GM18507 (cell line): ENCODE measurements at regions not wholly inside any gene's neighbourhood (a gene's known extent, or its start where the extent isn't known, plus 50 kb on each side); places are given as distances from the start of the nearest gene placed in this dataset.
A peak's percentile ranks its signal among the peaks of the same experiment; 100 is the strongest.
"Not testable (repeated sequence)": the region's sequence is repeated elsewhere in the genome, so short reads cannot be mapped to it uniquely, and the experiment has no call there.

ENCODE experiments used
- DNase-seq: peaks from one replicate; pipeline ENCODE4 v3.0.0; 2011; ENCODE audit warnings: low read depth; ENCODE audit not compliant: insufficient read length; ENCODE audit errors: extremely low spot score
- FAIRE-seq: peaks from 2 replicates; lab custom pipeline; 2011; peaks lifted over from hg19 to GRCh38; lab: Jason Lieb, UNC

DNA sequence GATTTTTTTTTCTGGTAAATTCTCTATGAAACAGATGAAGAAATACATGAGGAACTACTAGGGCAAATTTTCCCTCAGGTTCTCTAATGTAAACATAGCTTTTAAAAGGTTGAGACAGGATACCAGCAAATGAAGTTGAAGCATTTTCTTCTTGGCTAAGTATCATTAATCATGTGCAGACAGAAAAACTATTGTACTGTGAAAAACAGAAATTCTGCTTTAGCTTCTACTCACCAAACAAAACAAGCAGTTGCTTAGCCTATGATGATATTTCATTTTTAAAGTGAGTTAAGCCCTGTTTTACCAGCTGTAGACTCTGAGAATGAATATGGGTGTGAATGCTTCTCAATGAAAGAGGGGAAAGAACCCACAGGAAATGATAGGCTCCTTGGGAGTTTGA lies 358.9 kb downstream of the TRAM1L1 start:
- DNase-seq (no peak), FAIRE-seq (no peak)

DNA sequence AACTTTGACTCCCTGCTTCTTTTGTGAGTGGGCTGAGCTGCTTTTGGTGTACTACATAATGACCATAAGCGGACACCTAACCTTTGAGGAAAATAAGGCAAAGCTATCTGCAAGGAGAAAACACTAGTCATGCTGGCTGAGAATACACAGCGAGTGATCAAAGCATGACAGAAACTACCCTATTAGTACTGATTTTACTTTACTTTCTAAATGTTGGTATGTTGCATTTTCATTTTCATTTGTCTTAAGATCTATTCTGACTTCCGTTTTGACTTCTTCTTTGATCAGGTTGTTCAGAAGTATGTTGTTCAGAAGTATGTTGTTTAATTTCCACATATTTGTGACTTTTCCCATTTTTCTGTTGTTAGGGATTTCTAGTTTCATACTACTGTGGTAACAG lies 361.1 kb downstream of the TRAM1L1 start:
- DNase-seq, result no peak
- peak; percentile 50 for FAIRE-seq

DNA sequence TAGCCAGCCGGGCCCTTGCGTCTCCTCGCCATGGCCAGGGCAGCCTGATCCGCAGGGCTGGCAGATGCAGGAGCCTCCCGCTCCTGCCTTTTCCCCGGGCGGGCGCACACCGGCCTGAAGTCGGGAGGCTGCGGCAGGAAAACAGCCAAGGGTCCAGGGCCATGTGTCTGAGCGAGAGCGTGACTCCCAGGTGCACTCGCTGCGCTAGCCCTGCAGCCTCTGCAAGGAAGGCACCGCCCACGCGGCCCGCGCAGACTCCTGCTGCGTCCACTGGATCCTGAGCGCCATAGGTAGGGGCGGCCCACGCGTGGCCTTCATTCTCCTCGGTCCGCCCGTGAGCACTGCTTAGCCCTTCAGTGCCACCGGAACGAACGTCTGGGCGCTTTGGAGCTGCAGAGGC lies 379.9 kb downstream of the TRAM1L1 start:
- FAIRE-seq, result no peak
- DNase-seq, result no peak

DNA sequence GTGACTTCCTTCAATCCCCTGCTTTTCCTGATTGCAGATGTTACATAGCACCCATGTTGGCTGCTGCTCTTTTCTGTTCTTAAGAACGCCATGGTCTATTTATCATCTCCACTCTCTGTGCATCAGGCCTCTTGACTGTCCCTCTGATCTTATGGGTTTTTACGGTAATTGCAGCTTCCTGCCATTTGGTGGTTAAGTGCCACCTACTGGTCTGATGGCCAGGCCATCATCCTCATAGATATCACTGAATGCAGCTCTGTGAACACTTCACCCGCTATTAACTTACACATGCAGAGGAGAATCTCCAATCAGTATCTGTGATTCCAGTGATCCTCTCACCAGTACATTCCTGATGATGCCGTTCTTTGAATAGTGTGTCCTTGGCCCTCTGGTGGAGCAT lies 382.4 kb downstream of the TRAM1L1 start:
- DNase-seq, result no peak
- FAIRE-seq, result no peak

DNA sequence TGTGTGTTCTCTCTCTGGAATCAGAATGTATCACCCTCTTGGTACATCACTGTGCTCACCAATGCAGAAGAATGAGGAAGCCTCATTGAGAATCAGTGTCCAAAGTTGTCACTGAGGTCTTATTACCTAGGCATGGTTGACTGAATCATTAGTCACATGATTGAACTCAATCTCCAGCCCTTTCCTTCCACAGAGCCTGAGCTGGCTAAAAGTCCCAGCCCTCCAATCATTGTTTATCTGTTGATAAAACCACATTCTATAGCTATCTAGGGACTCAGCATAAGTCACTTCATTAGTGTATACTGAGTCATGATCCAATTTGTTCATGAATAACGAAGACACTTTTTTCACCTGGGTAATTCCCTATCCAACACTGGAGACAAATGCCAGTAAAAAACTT lies 396.8 kb downstream of the TRAM1L1 start:
- DNase-seq (no peak), FAIRE-seq (no peak)

DNA sequence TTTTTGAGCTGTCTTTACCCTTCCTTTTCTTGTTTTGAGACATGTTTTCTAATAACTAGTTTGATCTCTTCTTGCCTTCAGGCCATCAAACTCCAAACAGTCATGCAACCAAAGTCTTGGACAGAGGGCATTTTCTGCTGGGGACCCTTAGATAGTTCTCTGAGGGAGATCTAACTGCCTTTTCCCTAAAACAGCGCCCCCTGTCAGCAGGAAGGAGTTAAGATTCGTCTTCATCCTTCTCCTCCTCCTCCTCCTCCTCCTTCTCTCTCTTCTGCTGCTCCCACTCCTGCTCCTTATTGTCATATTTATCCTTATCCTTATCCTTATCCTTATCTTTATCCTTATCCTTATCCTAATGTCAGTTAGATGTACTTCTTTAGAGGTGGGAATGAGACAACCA lies 417.2 kb downstream of the TRAM1L1 start:
- FAIRE-seq (no peak), DNase-seq (no peak)

DNA sequence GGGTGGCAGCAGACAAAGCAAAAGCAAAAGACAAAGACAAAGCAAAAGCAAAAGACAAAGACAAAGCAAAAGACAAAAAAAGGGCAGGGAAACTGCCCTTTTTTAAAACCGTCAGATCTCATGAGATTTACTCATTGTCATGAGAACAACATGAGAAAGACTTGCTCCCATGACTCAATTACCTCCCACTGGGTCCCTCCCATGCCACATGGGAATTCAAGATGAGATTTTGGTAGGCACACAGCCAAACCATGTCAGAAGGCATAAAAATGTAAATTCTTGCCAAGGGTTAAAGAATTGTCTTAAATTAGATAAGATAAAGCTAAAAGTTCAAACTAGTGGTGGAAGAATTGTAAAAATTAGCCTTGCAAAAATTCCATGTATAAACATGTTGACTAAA lies 419.7 kb downstream of the TRAM1L1 start:
- no peak for DNase-seq
- no peak for FAIRE-seq

DNA sequence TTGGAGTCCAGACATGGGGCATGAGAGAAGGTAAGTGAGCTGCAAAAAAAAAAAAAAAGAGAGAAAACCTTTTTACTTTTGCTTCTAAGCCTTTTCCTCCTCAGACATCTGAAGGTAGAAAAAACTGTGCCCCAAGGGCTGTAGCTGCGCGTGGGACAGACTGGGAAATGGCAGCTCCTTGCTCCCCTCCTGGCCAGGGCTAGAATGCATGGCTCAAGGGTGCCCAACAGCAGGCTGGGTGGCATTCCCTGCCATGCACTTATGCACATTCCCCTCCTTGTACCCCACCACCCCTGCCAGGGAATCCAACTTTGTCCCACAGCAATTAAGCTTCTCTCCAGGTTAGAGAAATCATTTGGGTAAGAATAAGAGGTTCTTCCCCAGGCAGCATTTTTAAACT lies 421.2 kb downstream of the TRAM1L1 start:
- no peak for FAIRE-seq
- DNase-seq, result no peak

DNA sequence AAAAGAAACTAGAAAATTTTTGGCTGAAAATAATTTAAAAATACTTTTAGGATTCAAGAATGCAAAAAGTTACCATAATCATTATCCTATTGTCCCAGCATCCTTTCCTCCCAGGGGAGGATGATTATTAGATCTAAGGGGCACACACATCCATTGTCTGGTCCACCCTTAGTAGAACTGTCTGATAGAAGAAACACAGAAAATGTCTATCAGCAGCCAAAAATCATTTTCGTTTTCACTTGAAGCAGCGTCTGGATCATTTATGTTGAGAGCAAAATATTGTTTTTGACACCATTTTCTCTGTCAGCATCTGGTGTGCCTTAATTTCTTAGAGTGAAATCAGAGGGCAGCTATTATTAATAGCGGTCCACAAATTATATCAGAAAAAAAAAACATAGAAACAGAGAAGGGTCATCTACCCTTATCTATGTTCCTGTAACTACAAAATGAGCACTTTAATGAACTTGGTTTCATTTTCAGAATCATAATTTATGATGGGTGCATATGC lies 446.3 kb downstream of the TRAM1L1 start:
- DNase-seq (no peak), FAIRE-seq (no peak)

DNA sequence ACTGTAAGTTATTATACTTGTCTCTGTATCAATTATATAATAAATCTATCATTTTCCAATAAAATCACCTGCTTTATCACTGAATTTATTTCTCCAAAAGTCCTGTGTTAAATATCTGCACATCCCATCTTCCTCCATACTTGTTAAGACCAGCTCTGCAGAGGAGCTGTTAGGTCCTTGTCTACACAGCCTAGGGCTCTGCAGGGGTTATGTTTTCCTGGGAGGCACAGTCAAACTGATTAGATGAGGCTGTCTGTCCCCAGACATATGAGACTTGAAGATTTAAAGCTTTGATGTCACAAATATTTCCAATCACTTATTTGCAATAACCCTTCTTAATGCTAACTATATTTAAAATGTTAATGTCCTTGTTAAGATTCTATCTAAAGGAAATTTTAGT lies 446.8 kb downstream of the TRAM1L1 start:
- FAIRE-seq (no peak), DNase-seq (no peak)

DNA sequence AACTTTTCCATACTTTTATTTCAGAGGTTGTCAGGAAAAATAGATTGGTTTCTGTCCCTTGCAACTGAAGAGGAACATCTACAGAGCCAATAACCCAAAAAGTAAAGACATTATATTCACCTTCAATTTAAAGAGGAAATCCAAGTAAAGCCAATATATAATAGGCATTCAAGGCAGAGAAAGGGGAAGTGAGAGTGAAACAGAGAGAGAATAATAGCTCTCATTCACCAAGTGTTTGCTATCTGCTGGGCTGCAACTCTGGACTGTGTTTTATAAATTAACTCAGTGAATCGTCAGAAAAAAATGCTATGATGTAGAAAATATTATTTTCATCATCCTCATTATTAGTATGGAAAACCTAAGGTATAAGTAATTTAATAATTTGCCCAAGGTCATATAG lies 448.5 kb downstream of the TRAM1L1 start:
- no peak for DNase-seq
- peak; percentile 58 for FAIRE-seq

DNA sequence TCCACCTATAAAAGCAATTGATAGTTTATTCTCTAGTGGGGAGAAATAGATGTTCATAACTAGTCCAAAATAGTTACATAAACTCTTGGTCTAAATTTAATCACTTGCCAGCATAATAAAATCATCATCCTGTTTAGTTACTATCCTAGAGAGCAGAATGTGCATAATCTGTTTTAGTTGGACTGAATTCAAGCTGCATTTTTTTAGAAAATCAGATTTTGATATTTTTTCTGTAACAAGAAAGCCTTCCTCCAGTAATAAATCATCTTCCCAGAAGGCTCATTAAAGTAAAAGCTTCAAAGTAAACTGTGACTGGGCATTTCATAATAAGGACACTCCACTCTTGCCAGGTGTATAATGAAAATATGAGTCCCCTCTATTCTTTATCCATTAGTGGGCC lies 453.1 kb downstream of the TRAM1L1 start:
- DNase-seq (no peak), FAIRE-seq (no peak)

DNA sequence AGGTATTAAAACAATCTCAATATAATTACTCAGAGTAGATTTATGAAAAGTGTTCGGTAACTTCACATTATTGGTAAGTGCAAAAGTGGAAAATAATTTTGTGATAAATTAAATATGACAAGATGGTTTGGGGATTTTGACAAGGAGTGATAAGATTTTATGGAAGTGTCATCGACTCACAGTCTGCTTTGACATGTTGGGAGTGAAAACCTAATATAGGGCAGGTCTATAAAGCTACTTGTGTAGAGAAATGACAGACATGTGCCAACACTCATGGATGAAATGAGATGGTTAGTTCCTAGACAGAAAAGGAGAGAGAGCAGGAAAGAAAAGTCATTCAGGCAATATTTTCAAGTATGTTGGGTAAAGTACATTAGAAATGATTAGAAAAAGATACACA lies 456.8 kb downstream of the TRAM1L1 start:
- DNase-seq, result no peak
- FAIRE-seq, result no peak

DNA sequence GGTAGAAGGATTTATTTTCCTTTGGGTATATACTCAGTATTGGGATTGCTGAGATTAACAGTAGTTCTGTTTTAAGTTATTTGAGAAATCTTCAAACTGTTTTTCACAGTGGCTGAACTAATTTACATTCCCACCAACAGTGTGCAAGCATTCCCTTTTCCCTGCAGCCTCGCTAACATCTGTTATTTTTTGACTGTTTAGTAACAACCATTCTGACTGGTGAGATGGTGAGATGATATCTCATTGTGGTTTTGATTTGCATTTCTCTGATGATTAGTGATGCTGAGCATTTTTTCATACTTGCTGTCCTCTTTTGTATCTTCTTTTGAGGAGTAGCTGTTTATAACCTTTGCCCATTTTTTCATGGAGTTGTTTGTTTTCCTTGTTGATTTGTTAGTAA lies 457.8 kb downstream of the TRAM1L1 start:
- no peak for DNase-seq
- no peak for FAIRE-seq

DNA sequence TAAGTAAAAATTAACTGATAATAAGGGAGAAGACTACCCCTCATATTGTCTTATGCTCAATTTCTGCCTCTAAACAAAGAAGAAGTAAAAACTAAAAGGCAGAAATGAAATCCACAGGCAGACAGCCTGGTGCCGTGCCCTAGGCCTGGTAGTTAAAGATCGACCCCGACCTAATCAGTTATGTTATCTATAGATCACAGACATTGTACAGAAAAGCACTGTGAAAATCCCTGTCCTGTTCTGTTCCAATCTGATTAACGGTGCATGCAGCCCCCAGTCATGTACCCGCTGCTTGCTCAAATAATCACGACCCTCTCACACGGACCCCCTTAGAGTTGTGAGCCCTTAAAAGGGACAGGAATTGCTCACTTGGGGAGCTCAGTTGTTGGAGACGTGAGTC lies 465.9 kb downstream of the TRAM1L1 start:
- not testable (repeated sequence) for FAIRE-seq

DNA sequence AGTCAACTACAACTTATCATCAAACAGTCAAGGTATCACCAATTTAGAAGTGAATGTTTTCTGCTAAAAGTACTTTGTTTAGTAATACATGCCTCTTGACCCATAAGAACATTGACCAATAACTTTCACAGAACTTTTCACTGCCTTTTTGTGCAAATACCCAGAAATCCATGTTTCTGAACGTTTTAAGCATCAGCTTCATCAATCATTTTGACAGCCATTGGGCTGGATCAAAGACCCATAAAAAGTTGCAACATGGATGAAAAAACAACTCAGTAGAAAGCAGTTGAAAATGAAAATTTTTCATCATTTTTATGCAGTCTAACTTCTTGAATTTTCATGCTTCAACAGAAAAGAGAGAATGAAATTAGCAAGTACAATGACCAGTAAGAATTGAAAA lies 466.7 kb downstream of the TRAM1L1 start:
- no peak for FAIRE-seq
- no peak for DNase-seq

More for the DNA sequence above, 465.9 kb downstream of the TRAM1L1 start:
- DNase-seq, result not testable (repeated sequence)

DNA sequence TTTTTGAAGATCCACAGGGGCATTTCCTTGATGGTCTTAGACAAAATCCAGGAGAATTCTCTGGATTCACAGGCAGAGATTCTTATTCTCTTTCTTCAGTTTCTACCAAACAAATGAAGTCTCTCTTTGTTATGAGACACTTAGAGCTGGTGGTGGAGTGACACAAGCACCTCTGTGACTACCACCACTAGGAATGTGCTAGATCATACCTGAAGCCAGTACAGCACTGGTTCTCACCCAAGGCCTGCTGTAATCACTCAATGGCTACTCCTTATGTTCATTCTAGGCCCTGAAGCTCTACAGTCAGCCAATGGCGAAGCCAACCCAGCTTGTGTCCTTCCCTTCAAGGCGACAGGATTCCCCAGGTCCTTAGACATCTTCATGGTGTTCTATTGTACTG lies 482.3 kb downstream of the TRAM1L1 start:
- DNase-seq (no peak), FAIRE-seq (no peak)

DNA sequence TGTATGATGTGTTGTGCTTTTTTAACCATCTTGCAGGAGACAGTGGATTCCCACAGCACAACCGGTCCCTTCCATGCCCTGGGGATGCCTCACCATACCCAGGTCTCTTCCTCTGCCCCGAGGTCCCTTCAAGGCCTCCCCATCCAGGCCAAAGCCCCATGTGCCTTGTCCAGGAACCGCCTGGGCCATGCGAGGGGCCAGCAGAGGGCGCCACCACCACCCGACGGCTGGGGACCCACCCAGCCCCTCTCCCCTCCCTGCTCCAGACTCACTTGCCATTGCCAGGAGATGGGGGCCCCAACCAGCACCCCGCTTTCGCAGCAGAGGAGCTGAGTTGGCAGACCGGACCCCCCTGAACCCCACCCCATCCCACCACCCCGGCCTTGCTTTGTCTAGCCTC lies 485.5 kb downstream of the TRAM1L1 start:
- DNase-seq, result no peak
- no peak for FAIRE-seq

DNA sequence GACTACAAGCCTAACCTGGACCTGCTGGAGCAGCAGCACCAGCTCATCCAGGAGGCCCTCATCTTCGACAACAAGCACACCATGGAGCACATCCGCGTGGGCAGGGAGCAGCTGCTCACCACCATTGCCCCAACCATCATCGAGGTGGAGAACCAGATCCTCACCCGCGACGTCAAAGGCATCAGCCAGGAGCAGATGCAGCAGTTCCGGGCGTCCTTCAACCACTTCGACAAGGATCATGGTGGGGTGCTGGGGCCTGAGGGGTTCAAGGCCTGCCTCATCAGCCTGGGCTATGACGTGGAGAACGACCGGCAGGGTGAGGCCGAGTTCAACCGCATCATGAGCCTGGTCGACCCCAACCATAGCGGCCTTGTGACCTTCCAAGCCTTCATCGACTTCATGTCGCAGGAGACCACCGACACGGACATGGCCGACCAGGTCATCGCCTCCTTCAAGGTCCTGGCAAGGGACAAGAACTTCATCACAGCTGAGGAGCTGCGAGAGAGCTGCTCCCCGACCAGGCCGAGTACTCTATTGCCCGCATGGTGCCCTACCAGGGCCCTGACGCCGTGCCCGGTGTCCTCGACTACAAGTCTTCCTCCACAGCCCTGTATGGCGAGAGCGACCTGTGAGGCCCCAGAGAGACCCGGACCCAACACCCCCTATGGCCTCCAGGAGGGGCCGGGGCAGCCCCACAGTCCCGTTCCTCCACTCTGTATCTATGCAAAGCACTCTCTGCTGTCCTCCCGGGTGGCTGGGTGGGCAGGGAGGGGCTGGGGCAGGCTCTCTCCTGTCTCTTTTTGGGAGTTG lies 486.2 kb downstream of the TRAM1L1 start:
- DNase-seq (no peak), FAIRE-seq (no peak)

DNA sequence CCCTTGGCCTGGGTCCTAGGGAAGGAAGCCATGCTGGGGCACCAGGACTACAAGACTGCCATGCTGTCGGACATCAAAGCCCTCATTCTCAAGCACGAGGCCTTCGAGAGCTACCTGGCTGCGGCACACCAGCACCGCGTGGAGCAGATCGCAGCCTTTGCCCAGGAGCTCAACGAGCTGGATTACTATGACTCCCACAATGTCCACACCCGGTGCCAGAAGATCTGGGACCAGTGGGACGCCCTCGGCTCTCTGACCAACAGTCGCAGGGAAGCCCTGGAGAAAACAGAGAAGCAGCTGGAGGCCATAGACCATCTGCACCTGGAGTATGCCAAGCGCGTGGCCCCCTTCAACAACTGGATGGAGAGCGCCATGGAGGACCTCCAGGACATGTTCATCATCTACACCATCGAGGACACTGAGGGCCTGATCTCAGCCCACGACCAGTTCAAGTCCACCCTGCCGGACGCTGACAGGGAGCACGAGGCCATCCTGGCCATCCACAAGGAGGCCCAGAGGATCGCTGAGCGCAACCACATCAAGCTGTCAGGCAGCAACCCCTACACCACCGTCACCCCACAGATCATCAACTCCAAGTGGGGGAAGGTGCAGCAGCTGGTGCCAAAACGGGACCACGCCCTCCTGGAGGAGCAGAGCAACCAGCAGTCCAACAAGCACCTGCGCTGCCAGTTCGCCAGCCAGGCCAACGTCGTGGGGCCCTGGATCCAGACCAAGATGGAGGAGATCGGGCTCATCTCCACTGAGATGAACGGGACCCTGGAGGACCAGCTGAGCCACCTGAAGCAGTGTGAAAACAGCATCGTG lies 487.0 kb downstream of the TRAM1L1 start:
- no peak for DNase-seq
- no peak for FAIRE-seq

DNA sequence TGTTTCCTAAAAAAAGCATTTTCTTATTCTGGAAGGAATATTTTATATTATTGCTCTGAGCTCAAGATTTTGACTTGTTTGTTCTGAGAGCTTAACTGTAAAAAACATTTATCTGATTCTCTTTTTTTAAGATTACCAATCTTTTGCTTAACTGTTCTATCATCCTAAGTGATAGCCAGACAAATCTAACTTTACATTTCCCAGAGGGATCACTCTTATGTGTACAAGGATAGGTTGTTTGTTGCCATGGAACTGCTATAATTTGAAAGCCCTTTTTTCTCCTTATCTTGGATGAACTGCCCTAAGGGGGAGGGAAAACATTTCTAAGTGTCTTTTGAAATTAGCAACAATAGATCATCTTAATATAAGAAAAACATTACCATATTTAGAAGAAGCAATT lies 494.7 kb downstream of the TRAM1L1 start:
- no peak for FAIRE-seq
- no peak for DNase-seq
